ENCODE measurements at regions not wholly inside any gene's neighbourhood (a gene's known extent, or its start where the extent isn't known, plus 50 kb on each side); places are given as distances from the start of the nearest gene placed in this dataset.

- DNase-seq, result no peak
Observed at GRCh38 chr18:40607542-40608148, 1347.4 kb upstream of the PIK3C3 start.

- no peak for DNase-seq
Observed at GRCh38 chr18:40606996-40607395, 1348.0 kb upstream of the PIK3C3 start.

- DNase-seq, result no peak
Observed at GRCh38 chr18:40583671-40584070, 1371.4 kb upstream of the PIK3C3 start.

GRCh38 chr18:40582105-40582504, 1372.9 kb upstream of the PIK3C3 start:
- DNase-seq, result no peak

GRCh38 chr18:40577981-40578365, 1377.1 kb upstream of the PIK3C3 start:
- DNase-seq, result no peak

- DNase-seq, result no peak
Observed at GRCh38 chr18:40577239-40577980, 1377.6 kb upstream of the PIK3C3 start.

- no peak for DNase-seq
Observed at GRCh38 chr18:40576507-40577115, 1378.4 kb upstream of the PIK3C3 start.

- no peak for DNase-seq
Observed at GRCh38 chr18:40570615-40571014, 1384.4 kb upstream of the PIK3C3 start.

- no peak for DNase-seq
Observed at GRCh38 chr18:40569605-40570004, 1385.4 kb upstream of the PIK3C3 start.

GRCh38 chr18:40566510-40566844, 1388.6 kb upstream of the PIK3C3 start:
- no peak for DNase-seq

GRCh38 chr18:40565805-40566509, 1389.1 kb upstream of the PIK3C3 start:
- no peak for DNase-seq

GRCh38 chr18:40559556-40559955, 1395.5 kb upstream of the PIK3C3 start:
- no peak for DNase-seq

GRCh38 chr18:40558706-40559392, 1396.2 kb upstream of the PIK3C3 start:
- no peak for DNase-seq

- DNase-seq, result no peak
Observed at GRCh38 chr18:40555914-40556313, 1399.1 kb upstream of the PIK3C3 start.

GRCh38 chr18:40553029-40553428, 1402.0 kb upstream of the PIK3C3 start:
- DNase-seq, result no peak

GRCh38 chr18:40546875-40547274, 1408.2 kb upstream of the PIK3C3 start:
- DNase-seq, result no peak

GRCh38 chr18:40534723-40535122, 1420.3 kb upstream of the PIK3C3 start:
- DNase-seq, result no peak

GRCh38 chr18:40532046-40532445, 1423.0 kb upstream of the PIK3C3 start:
- no peak for DNase-seq

- no peak for DNase-seq
Observed at GRCh38 chr18:40531051-40531450, 1424.0 kb upstream of the PIK3C3 start.

GRCh38 chr18:40529478-40529877, 1425.6 kb upstream of the PIK3C3 start:
- DNase-seq, result no peak

GRCh38 chr18:40524881-40525280, 1430.2 kb upstream of the PIK3C3 start:
- DNase-seq, result no peak

GRCh38 chr18:40523287-40523686, 1431.7 kb upstream of the PIK3C3 start:
- DNase-seq, result no peak

- no peak for DNase-seq
Observed at GRCh38 chr18:40501026-40501425, 1454.0 kb upstream of the PIK3C3 start.
